HG03571 (cell line): ENCODE measurements at regions not wholly inside any gene's neighbourhood (a gene's known extent, or its start where the extent isn't known, plus 50 kb on each side); places are given as distances from the start of the nearest gene placed in this dataset.
"Not testable (repeated sequence)": the region's sequence is repeated elsewhere in the genome, so short reads cannot be mapped to it uniquely, and the experiment has no call there.

Experiments
- ATAC-seq: cut with Tn5 transposase; IDR thresholded peaks from one replicate; pipeline ENCODE4 v1.9.1; 2021; ENCODE audit not compliant: unreplicated experiment

DNA sequence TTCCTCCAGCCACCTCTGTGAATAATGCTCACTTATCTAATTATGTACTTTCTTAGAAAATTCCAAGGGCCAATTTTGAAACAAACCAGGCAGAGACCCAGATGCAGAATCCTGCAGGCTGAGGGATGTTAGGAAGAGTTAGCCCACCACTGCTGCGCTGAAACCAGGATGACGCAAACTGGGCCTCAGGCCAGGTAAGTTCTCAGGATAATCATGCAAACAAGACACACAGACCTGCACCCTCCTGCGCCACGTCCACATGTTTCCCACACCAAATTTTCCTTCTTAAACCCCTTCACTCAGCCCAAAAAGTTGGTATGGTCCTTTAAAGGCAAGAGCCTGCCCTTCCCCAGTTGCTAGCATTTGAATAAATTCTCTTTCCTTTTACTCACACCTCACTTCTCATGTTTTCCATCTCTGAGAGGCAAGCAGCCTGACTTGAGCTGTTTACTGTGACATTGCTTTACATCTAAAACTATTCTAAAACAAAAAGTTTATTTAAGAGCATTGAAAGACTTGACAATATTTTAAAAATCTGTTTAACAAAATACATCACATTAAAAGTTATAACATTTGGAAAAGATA lies 887.1 kb downstream of the LRRIQ3 start:
- ATAC-seq, result no peak

DNA sequence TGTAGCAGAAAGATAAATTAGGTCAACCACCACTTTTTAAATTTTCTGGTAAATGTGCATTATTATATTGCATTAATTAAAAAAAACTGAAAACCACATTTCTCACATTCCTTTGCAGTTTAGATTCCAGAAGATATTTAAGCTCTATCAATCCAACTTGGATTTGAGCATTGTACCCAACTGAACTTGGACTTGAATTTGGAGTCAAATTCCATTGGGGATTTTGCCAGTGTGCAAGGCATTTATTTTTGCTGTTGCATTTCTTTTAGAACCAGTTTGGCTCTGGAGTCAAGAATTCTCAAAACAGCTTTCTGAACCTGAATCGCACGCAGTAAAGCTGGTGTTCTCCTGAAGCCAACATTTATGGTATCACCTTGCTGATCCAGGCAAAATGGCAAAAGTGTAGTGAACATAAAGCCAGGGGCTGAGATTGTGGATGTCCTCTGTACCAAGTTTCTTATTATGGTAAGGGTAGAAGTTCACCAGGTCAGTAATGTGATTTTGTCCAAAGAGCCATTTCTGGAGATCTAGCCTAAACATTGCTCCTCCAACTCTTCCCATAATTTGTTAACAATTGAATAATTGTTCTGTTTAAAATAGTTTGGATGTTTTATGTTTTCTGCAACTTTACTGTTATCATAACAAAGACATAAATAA lies 890.9 kb downstream of the LRRIQ3 start:
- no peak for ATAC-seq

DNA sequence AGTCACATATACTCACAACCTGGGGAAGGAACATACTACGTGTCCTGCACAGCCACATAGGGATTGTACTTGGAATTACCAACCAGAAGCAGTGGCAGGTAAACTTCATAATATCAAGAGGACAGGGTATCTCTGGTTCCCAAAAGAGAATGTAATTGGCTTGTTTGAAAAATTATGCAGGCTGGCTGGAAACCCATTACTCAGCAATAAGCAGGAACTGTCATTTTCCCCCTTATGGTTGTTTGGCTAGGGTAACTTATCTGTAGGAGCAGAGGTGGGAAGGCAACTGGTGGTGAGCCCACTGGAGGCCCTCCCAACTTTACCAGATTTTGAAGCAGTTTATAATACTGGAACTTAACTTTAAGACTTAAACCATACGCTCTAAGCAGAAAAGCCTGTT lies 924.1 kb downstream of the LRRIQ3 start:
- no peak for ATAC-seq

DNA sequence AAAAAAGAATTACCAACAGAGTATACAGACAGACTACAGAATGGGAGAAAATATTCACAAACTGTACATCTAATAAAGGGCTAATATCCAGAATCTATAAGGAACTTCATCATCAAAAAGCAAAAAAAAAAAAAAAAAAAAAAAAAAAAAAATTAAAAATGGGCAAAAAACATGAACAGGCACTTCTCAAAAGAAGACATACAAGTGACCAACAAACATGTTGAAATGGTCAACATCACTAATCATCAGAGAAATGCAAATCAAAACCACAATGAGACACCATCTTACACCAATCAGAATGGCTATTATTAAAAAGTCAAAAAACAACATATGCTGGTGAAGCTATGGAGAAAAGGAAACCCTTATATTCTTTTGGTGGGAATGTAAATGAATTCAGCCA lies 952.8 kb downstream of the LRRIQ3 start:
- ATAC-seq, result not testable (repeated sequence)

DNA sequence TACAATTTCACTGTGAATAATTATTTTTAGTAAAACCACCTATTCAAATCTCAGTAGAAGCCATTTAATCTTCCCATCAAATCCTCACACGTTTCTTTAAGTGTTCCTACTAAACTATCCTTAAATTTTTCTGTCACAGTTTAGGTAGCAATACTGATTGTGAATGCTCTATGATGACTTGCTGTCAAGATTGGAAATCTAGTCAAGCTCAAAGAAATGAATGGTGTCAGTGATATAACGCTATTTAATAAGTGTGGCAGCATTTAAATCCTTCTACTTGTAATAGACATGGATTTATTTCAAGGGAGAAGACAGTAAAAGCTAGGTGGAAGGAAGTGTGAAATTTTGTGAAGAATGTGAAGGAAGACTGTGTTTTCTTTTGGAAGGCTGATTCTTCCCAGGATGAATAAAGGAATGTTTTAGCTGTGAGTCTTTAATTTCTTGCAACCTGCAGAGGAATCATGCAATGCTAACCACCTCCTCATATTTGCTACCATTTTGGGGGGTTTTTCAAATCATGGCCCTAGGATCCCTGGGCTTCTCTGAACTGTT lies 936.7 kb upstream of the NEGR1 start:
- no peak for ATAC-seq

DNA sequence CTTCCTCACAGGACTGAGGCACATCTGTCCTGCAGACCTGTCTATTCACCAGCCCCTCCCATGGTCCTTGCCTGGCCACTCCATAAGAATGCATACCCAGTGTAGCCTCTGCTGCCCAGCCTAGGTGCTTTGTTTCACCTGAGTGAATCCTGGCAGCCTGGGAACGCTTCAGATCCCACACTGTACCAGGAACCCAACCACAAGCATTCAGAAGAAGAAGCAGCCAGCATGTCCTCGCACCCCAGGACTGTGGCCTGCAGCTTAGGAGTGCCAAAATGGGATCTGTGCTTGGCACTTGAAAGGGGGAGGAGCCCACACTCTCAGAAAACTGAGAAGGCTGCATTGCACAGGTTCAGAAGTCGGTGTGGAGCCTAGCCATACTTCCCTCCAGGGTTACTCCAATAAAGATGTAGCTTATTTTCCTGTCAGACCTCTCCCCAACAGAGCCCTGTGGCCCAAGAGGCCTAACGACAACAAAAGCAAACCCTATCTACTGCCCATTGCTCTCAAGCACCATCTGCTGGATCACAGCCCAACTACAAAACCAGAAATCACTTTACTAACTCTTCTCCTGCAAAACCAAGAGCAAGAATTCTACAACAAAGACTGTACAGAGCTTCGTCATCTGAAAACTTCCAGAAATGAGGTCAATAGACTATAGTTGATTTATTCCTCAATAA lies 923.1 kb upstream of the NEGR1 start:
- ATAC-seq, result no peak

DNA sequence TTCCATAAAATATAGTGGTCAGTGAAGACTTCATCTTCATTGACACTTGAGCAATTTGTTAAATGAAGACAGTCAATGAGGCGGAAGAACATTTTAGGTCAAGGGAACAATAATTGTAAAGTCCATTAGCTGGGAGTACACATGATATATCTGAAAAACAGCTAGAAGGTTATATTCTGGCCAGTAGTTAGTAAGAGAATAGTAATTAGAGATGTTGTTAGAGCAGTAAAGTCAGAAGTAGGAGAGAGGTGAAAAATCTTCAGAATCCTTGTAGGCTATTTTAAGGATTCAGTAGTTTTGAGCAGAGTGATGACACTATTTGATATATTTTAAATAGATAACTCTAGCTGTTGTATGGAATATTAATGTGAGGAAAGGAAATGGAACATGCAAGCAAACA lies 915.6 kb upstream of the NEGR1 start:
- ATAC-seq, result no peak

DNA sequence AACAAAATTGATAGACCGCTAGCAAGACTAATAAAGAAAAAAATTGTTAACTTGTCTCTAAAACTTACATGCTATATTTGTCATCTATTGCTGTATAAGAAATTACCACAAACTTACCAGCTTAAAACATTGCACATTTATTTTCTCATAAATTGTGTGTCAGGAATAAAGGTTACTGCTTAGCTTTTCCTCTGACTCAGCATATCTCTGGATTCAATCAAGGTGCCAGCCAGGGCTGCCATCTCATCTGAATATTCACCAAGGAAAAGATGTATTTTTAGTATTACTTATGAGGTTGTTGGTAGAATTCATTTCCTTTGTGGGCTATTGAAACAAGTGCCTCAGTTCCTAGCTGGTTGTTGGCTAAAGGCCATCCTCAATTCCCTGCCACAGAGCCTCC lies 912.6 kb upstream of the NEGR1 start:
- no peak for ATAC-seq

DNA sequence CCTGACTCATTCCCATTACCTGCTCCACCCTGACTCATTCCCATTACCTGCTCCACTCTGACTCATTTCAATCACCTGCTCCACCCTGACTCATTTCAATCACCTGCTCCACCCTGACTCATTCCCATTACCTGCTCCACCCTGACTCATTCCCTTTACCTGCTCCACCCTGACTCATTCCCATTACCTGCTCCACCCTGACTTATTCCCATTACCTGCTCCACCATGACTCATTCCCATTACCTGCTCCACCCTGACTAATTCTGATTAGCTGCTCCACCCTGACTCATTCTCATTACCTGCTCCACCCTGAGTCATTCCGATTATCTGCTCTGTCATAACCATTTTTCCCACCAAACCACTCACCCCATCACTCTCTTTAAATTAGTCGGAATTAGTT lies 901.2 kb upstream of the NEGR1 start:
- ATAC-seq, result not testable (repeated sequence)

DNA sequence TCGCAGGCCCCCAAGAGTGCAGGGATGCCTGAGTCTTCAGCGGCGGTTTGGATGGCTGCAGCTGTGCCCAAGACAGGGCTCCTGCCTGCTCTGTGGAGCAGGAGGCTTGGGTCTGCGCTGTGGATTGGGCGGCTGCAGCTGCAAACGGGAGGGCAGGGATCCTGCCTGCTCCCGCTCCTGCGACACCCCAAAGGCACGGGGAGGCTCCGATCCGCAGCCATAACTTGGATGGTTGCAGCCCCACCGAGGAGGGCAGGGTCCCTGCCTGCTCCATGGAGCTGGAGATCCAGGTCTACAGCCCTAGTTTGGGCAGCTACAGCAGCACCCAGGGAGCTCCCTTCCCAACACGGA lies 898.8 kb upstream of the NEGR1 start:
- no peak for ATAC-seq

DNA sequence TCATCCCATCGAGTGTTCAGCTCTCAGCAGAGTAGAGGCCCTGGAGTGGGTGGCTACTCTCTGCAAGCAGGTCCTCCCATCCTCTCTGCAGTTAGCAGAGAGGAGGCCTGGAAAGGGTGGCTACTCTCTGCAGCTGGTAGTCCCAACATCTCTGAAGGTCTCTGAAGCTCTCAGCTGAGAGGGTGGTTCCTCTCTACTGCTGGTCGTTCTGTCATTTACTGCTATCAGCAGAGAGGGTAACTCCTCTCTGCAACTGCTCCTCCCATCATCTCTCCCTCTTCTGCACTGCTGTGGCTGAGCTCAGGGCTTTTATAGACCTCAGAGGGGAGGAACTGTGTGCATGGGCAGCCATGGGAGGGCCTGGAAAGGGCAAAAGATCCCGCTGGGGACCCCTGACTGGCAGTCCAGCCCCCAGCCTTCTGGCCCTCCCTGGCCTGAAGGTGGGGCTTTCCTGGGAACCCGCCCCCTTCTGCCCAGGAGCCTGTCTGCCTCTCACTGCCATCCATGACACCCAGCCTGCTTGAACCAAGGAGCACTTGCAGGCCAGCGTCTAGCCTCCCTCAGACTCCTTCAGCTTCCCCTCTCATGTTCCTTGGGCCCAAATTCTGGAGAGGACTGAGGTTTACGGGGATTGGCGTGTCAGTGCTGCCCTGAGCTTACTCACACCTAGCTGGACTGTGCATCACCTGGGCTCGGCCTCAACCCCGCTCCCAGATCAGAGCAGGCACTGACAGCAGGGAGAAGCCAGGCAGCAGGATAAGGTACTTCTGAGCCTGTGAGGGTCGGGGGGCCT lies 898.3 kb upstream of the NEGR1 start:
- ATAC-seq, result no peak

DNA sequence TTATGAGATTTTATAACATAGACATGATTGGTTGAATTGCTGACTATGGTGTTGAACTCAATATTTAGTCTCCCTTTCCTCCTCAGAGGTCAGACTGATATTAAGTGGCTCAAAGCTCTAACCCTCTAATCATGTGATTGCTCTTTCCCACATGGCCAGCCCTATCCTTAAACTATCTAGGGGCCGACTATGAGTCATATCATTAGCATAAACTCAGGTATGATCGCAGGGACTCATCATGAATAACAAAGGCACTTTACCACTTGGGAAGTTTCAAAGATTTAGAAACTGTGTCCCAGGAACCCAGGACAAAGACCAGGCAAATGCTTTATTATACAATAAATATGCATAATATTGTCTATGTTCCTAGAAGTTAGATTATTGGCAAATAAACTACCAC lies 894.6 kb upstream of the NEGR1 start:
- ATAC-seq, result no peak

DNA sequence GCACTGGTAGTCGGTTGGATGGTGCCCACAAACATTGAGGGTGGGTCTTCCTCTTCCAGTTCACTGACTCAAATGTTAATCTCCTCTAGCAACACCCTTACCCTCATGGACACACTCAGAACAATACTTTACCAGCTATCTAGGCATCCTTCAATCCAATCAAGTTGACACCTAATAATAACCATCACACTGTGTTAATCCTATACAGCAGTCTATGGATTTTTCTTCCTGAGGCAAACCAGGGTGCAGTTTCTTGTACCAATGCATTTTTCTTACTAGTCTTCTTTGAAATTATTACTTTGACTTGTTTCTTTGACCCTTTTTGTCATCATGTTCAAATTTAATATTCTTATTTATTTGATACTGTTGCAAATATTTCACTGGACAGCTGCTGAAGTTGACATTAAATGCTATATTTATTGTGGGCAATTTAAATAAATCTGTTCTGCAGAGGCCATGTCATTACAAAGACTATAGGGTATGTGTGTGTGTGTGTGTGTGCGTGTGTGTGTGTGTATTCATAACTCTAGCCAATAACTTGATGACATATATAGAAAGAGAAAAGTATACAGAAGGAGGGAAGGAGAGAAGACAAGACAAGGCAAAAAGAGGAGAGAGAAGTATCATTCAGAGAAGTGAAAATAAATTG lies 884.8 kb upstream of the NEGR1 start:
- ATAC-seq, result no peak

DNA sequence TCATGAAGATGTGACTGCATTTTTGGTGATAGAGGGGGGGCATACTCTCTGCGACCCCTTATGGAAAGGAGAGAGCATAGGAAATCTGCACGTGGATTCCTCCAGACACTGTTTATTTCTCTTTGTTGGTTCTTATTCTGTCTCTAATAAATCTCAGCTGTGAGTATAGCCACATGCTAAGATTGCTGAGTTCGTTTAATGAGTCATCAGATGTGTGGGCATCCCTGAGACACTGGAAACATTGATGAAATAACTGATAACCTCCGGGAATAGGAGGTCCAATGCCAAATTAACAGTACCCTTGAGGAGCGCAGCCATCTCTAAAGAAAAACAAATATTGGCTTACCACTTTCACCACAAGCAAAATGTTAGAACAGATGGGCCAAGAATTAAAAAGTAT lies 880.2 kb upstream of the NEGR1 start:
- ATAC-seq, result no peak

DNA sequence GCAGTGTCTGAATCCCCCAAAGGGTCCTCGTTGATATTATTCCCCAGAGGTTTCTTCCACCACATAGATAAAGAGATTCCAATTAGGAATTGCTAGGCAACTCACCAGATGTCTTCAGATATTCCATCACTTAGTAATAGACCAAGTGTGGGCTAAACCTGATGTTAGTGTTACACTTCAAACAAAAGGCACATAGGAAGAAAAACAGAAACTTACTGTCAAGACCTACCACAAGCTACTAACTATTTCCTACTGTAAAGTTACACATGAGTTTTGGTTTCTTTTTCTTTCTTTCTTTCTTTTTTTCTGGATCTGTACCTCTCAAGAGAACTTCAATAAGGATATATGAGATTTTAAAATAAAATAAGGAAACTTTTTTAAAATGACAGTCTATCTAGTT lies 879.1 kb upstream of the NEGR1 start:
- no peak for ATAC-seq

DNA sequence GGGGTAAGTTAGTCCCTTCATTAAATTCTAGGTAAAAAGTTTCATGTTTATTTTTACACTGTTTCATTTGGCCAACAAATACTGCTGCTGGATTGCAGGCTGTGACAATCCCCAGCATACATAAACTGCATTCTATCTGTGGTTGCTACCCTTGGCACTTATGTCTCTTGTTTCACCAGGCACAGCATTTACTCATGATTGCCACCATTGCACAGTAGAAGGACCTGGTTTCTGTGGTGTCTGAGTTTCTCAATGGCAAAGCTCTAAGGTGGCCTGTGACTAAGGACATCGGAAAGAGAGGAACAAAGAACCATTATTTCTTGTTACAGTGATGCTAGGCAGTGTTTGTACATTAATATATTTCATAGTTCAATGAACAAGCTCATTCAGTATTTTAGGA lies 878.4 kb upstream of the NEGR1 start:
- no peak for ATAC-seq

DNA sequence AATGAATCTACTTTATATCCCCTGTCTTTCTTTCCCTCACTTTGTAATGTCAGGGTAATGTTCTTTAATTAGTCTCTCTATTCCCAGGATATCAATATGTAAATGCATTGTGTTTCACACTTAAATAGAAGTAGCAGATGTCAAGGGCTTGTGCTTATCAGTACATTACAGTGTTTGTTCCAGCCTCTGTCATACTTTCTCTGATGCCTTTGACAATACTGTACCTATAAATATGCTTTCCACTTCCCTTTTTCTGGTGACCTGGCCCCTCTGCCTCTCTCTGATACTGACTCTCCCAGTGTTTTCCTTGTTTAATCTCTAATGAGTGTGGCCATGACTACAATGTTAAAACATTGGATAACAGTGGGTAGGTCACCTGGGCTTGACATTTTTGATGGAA lies 862.0 kb upstream of the NEGR1 start:
- ATAC-seq, result no peak

DNA sequence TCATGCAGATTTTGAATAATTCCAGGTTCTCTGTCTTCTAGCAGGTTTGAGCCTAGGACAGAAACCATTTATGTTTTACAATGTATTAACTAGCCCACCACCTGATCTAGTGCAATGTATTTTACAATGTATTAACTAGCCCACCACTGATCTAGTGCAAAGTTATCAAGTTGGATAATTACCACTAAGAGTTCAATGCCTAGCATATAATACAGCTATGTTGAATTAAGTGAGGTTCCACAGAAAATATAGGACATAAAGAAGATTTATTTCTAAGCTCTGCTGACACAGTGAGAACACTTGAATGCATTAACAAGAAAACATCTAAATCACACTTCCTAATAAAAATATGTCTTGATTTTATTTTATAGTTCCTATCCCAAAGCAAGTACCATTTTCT lies 854.6 kb upstream of the NEGR1 start:
- ATAC-seq, result no peak

DNA sequence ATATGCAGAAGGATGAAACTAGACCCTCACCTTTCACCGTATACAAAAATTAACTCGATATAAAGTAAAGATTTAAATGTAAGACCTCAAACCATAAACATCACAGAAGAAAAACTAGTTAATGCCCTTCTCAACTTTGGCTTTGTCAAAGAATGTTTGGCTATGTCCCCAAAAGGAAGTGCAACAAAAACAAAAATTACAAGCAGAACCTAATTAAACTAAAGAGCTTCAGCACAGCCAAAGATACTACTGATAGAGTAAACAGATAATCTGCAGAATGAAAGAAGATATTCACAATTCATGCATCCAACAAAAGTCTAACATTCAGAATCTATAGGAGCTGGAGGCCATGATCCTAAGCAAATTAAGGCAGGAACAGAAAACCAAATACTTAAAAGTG lies 824.6 kb upstream of the NEGR1 start:
- no peak for ATAC-seq

DNA sequence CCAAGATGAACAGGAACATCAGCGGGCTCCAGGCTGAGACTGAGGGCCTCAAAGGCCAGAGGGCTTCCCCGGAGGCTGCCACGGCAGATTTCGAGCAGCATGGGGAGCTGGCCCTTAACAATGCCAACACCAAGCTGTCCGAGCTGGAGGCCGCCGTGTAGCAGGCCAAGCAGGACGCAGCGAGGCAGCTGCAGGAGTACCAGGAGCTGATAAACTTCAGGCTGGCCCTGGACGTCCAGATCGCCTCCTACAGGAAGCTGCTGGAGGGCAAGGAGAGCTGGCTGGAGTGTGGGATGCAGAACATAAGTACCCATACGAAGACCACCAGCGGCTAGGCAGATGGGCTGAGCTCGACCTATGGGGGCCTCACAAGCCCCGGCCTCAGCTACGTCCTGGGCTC lies 823.4 kb upstream of the NEGR1 start:
- no peak for ATAC-seq

DNA sequence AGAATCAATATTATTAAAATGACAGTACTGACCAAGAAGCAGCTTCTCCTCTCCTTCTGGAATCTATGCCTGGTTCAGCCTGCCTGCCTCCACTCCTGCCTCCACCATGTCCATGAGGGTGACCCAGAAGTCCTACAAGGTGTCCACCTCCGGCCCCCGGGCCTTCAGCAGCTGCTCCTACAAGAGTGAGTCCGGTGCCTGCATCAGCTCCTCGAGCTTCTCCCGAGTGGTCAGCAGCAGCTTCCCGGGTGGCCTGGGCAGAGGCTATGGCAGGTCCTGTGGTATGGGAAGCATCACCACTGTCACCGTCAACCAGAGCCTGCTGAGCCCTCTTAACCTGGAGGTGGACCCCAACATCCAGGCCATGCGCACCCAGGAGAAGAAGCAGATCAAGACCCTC lies 822.4 kb upstream of the NEGR1 start:
- ATAC-seq, result no peak
